ENCODE measurements at regions not wholly inside any gene's neighbourhood (a gene's known extent, or its start where the extent isn't known, plus 50 kb on each side); places are given as distances from the start of the nearest gene placed in this dataset.

GRCh38 chr20:24124951-24125650 is 136.5 kb upstream of the GGTLC1 start:
- intact Hi-C loops (cut with DNase I), result no loop called here
- Histone ChIP-seq H3K27ac (no peak overlapping the region), H3K4me3 (no peak overlapping the region), H3K36me3 (no peaks in the 10 kb centered on the region), H3K9me3 (no peaks in the 10 kb centered on the region), H3K4me1 (ENCODE audit: insufficient read depth) (no peaks in the 10 kb centered on the region), H3K27me3 (no peaks in the 10 kb centered on the region)
- TF ChIP-seq CTCF (IDR thresholded peaks at IDR 0.05), result no peak
- TF ChIP-seq EP300 (IDR thresholded peaks at IDR 0.05), result no peak
- TF ChIP-seq POLR2A (IDR thresholded peaks at IDR 0.05), result no peak
- 80 to 84% (median 82%) methylated on average over 10 of the region's 10 CpGs for WGBS, 3 donors
- no peak for DNase-seq

GRCh38 chr20:24124003-24124402 is 135.4 kb upstream of the GGTLC1 start:
- no peak for TF ChIP-seq POLR2A (IDR thresholded peaks at IDR 0.05)
- TF ChIP-seq EP300 (IDR thresholded peaks at IDR 0.05), result no peak
- Histone ChIP-seq H3K4me1 (ENCODE audit: insufficient read depth) (peaks cover under 1% of the 10 kb centered on the region), H3K4me3 (no peak overlapping the region), H3K27me3 (no peaks in the 10 kb centered on the region), H3K27ac (no peak overlapping the region), H3K9me3 (no peaks in the 10 kb centered on the region), H3K36me3 (no peaks in the 10 kb centered on the region)
- intact Hi-C loops (cut with DNase I), result no loop called here
- DNase-seq, result no peak
- WGBS, 3 donors, result 87 to 89% (median 89%) methylated on average over 4 of the region's 4 CpGs

- TF ChIP-seq POLR2A (IDR thresholded peaks at IDR 0.05) (no peak), CTCF (IDR thresholded peaks at IDR 0.05) (no peak)
- Histone ChIP-seq H3K9me3 (no peaks in the 10 kb centered on the region), H3K4me3 (no peak overlapping the region), H3K27ac (no peak overlapping the region), H3K27me3 (no peaks in the 10 kb centered on the region), H3K36me3 (no peaks in the 10 kb centered on the region), H3K4me1 (ENCODE audit: insufficient read depth) (peaks cover 12% of the 10 kb centered on the region)
- peak in 3 of 5 donors; percentile 27 to 38 (median 37) for DNase-seq
- 11 to 16% (median 12%) methylated on average over 16 of the region's 16 CpGs for WGBS, 3 donors
- intact Hi-C loops (cut with DNase I), result no loop called here
Observed at GRCh38 chr20:24118441-24119175, 130.0 kb upstream of the GGTLC1 start.

- Histone ChIP-seq H3K27ac (no peak overlapping the region), H3K4me1 (ENCODE audit: insufficient read depth) (peaks cover 12% of the 10 kb centered on the region), H3K27me3 (no peaks in the 10 kb centered on the region), H3K36me3 (no peaks in the 10 kb centered on the region), H3K9me3 (no peaks in the 10 kb centered on the region), H3K4me3 (no peak overlapping the region)
- no peak for DNase-seq
- TF ChIP-seq POLR2A (IDR thresholded peaks at IDR 0.05) (no peak), CTCF (IDR thresholded peaks at IDR 0.05) (no peak), EP300 (IDR thresholded peaks at IDR 0.05) (no peak)
- 5 to 7% (median 6%) methylated on average over 5 of the region's 5 CpGs for WGBS, 3 donors
- intact Hi-C loops (cut with DNase I), result no loop called here
Observed at GRCh38 chr20:24118034-24118433, 129.5 kb upstream of the GGTLC1 start.

- H3K27me3 ChIP-seq, result no peaks in the 10 kb centered on the region
- no peaks in the 10 kb centered on the region for H3K36me3 ChIP-seq
- intact Hi-C loops (cut with DNase I), result no loop called here
- no peak overlapping the region for H3K27ac ChIP-seq
- no peak overlapping the region for H3K4me3 ChIP-seq
- H3K4me1 ChIP-seq (ENCODE audit: insufficient read depth), result peaks cover 12% of the 10 kb centered on the region
- TF ChIP-seq POLR2A (IDR thresholded peaks at IDR 0.05), result no peak
- no peak for TF ChIP-seq CTCF (IDR thresholded peaks at IDR 0.05)
- no peak for TF ChIP-seq EP300 (IDR thresholded peaks at IDR 0.05)
- no peaks in the 10 kb centered on the region for H3K9me3 ChIP-seq
- 34 to 43% (median 39%) methylated on average over 3 of the region's 3 CpGs for WGBS, 3 donors
- DNase-seq, result no peak
Observed at GRCh38 chr20:24117383-24117782, 128.8 kb upstream of the GGTLC1 start.
